HepG2 (cell line): ENCODE measurements at regions not wholly inside any gene's neighbourhood (a gene's known extent, or its start where the extent isn't known, plus 50 kb on each side); places are given as distances from the start of the nearest gene placed in this dataset.

Source experiments
- ATAC-seq: fragments of 200-7000 bp; cut with Tn5 transposase; 3 replicates; pipeline ENCODE4 v1.9.1; 2020; ENCODE audit warnings: mild to moderate bottlenecking, moderate library complexity
- BruUV-seq: library from RNA; stranded (reverse); fragments of 400-500 nt; replicated peaks from 2 replicates; lab custom pipeline; 2021; lab: Mats Ljungman, UMichigan
- CTCF ChIA-PET: fragments of 300-600 bp; formaldehyde crosslinking; extraction: SDS; loops from one replicate; lab custom pipeline; 2021; ENCODE audit warnings: low total read pairs, inconsistent platforms, low intra/inter-chr PET ratio; lab: Yijun Ruan, JAX
- POLR2A ChIA-PET: fragments of 350-600 bp; sonication (Branson Sonifier 250); formaldehyde crosslinking; loops from one replicate; lab custom pipeline; 2020; ENCODE audit warnings: antibody characterized with exemption, inconsistent platforms; lab: Yijun Ruan, JAX
- DNase-seq: peaks from one replicate; pipeline ENCODE4 v3.0.0-alpha.2; 2015; ENCODE audit warnings: low spot score
- FAIRE-seq: peaks from 3 replicates; lab custom pipeline; 2011; peaks lifted over from hg19 to GRCh38; lab: Jason Lieb, UNC
- H2AFZ ChIP-seq: one replicate; pipeline ENCODE4 v1.6.1; 2011; ENCODE audit warnings: low read length, inconsistent platforms
- H3K27ac ChIP-seq: fragments of 300-600 bp; 3 replicates; pipeline ENCODE4 v1.8.0; 2011; ENCODE audit warnings: mixed run types, mild to moderate bottlenecking, mixed read lengths, low read length, inconsistent platforms; ENCODE audit not compliant: insufficient read depth; ENCODE audit errors: extremely low read length
- H3K27me3 ChIP-seq, 2 experiments: fragments of 200-600 bp in 1 of 2; 2 replicates in 1 of 2; 3 replicates in 1 of 2; pipeline versions ENCODE4 v1.6.0 to v1.8.0; 2011; ENCODE audit warnings: low read length in 2 of 2, mild to moderate bottlenecking in 2 of 2, moderate library complexity in 2 of 2, inconsistent platforms in 1 of 2; ENCODE audit not compliant: insufficient read depth in 2 of 2, control insufficient read depth in 1 of 2
- H3K36me3 ChIP-seq, 2 experiments: fragments of 200-600 bp in 1 of 2; replicated peaks in 1 of 2; 2 replicates in 1 of 2; 3 replicates in 1 of 2; pipeline versions ENCODE4 v1.5.1 to v1.8.0; 2011; ENCODE audit warnings: low read length in 2 of 2, inconsistent platforms in 1 of 2; ENCODE audit not compliant: insufficient read depth in 2 of 2, control insufficient read depth in 1 of 2
- H3K4me1 ChIP-seq: 2 replicates; pipeline ENCODE4 v1.5.1; 2012; ENCODE audit warnings: low read length, inconsistent platforms; ENCODE audit not compliant: insufficient read depth
- H3K4me2 ChIP-seq: 2 replicates; pipeline ENCODE4 v1.6.0; 2011; ENCODE audit warnings: low read depth, low read length, inconsistent platforms
- H3K4me3 ChIP-seq, 3 experiments: fragments of 200-600 bp in 1 of 3; sonication (generic), shearing (Covaris generic) in 1 of 3; replicated peaks in 1 of 3; 2 replicates each; pipeline ENCODE4 v1.5.1; 2011 to 2016; ENCODE audit warnings: low read length in 3 of 3, inconsistent platforms in 2 of 3, low read depth in 2 of 3, mild to moderate bottlenecking in 2 of 3, control low read depth in 1 of 3, mixed read lengths in 1 of 3; ENCODE audit not compliant: insufficient read depth in 1 of 3
- H3K79me2 ChIP-seq: one replicate; pipeline ENCODE4 v1.6.1; 2011; ENCODE audit warnings: low read length, inconsistent platforms; ENCODE audit not compliant: insufficient read depth
- H3K9ac ChIP-seq: 2 replicates; pipeline ENCODE4 v1.6.0; 2011; ENCODE audit warnings: mild to moderate bottlenecking, low read depth, low read length, inconsistent platforms; ENCODE audit not compliant: insufficient read depth
- H3K9me3 ChIP-seq: 2 replicates; pipeline ENCODE4 v1.5.1; 2012; ENCODE audit warnings: mild to moderate bottlenecking, low read length
- H4K20me1 ChIP-seq: 2 replicates; pipeline ENCODE4 v1.6.0; 2011; ENCODE audit warnings: inconsistent platforms, mild to moderate bottlenecking, low read length, moderate library complexity; ENCODE audit not compliant: insufficient read depth
- HDAC2 ChIP-seq: sonication (generic); formaldehyde crosslinking; IDR thresholded peaks from 2 replicates; pipeline ENCODE4 v1.4.0; 2020; ENCODE audit warnings: missing genetic modification reagents
- NKX3-1 ChIP-seq: sonication (generic); formaldehyde crosslinking; IDR thresholded peaks from 2 replicates; pipeline ENCODE4 v1.5.0; 2020; ENCODE audit warnings: missing genetic modification reagents
- NR2C2 ChIP-seq: sonication (generic); formaldehyde crosslinking; IDR thresholded peaks from 2 replicates; pipeline ENCODE4 v1.4.0; 2020; ENCODE audit warnings: missing genetic modification reagents, mild to moderate bottlenecking, moderate library complexity, borderline replicate concordance
- SMARCC2 ChIP-seq: fragments of 450-650 bp; IDR thresholded peaks from 2 replicates; pipeline ENCODE4 v1.6.1; 2017; ENCODE audit warnings: antibody characterized with exemption, mild to moderate bottlenecking
- ZMYM2 ChIP-seq: sonication (generic); formaldehyde crosslinking; IDR thresholded peaks from 2 replicates; pipeline ENCODE4 v1.8.0; 2022; ENCODE audit warnings: mild to moderate bottlenecking, missing genetic modification reagents
- ZNF121 ChIP-seq: sonication (generic); formaldehyde crosslinking; IDR thresholded peaks from 2 replicates; pipeline ENCODE4 v1.5.0; 2020; ENCODE audit warnings: mild to moderate bottlenecking, missing genetic modification reagents
- ZNF232 ChIP-seq: sonication (generic); formaldehyde crosslinking; IDR thresholded peaks from 2 replicates; pipeline ENCODE4 v1.4.0; 2020; ENCODE audit warnings: missing genetic modification reagents, borderline replicate concordance
- ZNF543 ChIP-seq: sonication (generic); formaldehyde crosslinking; IDR thresholded peaks from 2 replicates; pipeline ENCODE4 v1.4.0; 2020; ENCODE audit warnings: mild to moderate bottlenecking, missing genetic modification reagents
- WGBS: methylation state at CpG from one replicate; pipeline ENCODE4 v1.1.6; 2017; ENCODE audit warnings: low lambda C conversion rate; 5-methylcytosine and 5-hydroxymethylcytosine counted together
- in situ Hi-C: cut with HindIII; loops from 2 replicates; pipeline ENCODE4 v1.10.0; 2017; ENCODE audit warnings: low pct_unique_long_range_greater_than_20kb; ENCODE audit not compliant: extremely low pct_ligation_motif_present
- intact Hi-C: fragments of 100-400 bp; cut with micrococcal nuclease; formaldehyde crosslinking; loops from one replicate; pipeline ENCODE4 v1.10.0; 2022; ENCODE audit not compliant: unreplicated experiment
- TF ChIP-seq, protein P1 (sequence below): sonication (generic); formaldehyde crosslinking; IDR thresholded peaks from 2 replicates; pipeline ENCODE4 v1.9.0; 2022; ENCODE audit warnings: low read depth, missing genetic modification reagents

DNA sequence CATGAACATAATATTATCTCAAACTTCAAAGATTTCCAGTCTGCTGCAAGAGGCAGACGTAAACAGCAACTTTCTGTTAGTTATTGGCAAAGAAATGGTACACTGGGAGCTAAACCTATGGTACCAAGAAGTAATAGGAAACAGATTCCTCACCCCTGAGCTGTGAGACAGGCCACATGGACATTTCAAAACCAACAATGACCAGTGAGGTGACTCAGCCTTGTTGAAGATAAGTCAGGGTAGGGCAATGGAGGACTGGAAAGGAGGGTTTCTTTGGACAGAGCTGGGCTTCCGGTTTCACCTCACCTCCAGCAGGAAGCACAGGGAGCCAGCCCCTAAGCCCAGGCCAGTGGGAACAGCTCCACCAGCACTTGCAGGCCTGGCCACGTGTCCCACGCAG, 1320.5 kb downstream of the AACS start:
- no peak overlapping the region for H2AFZ ChIP-seq
- in situ Hi-C loops = no loop called here

DNA sequence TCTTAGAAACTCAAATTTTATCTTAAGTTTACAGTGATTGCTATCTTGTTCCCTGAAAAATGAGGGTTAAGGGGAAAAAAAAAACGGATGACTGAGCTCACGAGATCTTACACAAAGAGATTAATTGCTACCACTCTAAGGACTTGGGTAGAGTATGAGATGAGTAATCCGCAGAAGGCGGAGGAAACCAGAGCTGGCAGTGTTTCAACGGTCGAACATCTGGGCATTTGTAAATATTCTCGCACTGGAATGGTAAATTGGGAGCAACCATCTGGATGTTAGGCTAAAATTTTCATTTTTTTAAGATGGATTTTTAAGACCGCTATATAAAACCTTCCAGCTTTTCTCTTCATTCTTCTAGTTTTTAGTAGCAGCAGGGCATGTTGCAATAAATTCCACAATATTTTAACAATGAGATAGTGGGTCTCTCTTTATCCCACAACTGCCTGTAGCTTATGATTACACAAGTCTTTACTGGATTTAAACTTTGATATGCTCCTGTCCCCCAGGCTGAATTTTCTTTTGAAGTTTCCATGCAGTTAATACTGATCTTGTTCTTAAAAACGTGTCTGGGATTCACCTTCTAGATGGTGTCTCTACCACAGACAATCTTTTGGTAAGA, 1324.1 kb downstream of the AACS start:
- POLR2A ChIA-PET = no interaction called here

More for the DNA sequence above, 1320.5 kb downstream of the AACS start:
- intact Hi-C loops = no loop called here
- Histone ChIP-seq H3K36me3 (no peaks in the 10 kb centered on the region), H3K27me3 (no peaks in the 10 kb centered on the region), H3K9me3 (peaks cover 99% of the 10 kb centered on the region), H3K4me1 (no peaks in the 10 kb centered on the region), H3K27ac (no peak overlapping the region), H3K4me2 (no peak overlapping the region), H3K4me3 (no peak overlapping the region), H3K79me2 (no peaks in the 10 kb centered on the region), H3K9ac (no peak overlapping the region), H4K20me1 (no peaks in the 10 kb centered on the region)
- FAIRE-seq (no peak), ATAC-seq (no peak), DNase-seq (no peak)
- BruUV-seq = no TSS peak
- ChIA-PET CTCF (no interaction called here), POLR2A (no interaction called here)
- TF ChIP-seq SMARCC2 (no peak), ZMYM2 (CRISPR knock-in tag) (no peak), ZNF232 (CRISPR knock-in tag) (no peak)
- WGBS = 15% methylated on average over 4 of the region's 4 CpGs

More for the DNA sequence above, 1324.1 kb downstream of the AACS start:
- in situ Hi-C loops = no loop called here
- 27% methylated on average over 9 of the region's 9 CpGs for WGBS
- ATAC-seq (no peak), DNase-seq (no peak), FAIRE-seq (no peak)
- BruUV-seq = no TSS peak
- no peaks in the 10 kb centered on the region for H3K27me3 ChIP-seq
- H2AFZ ChIP-seq = no peak overlapping the region
- H3K4me2 ChIP-seq = no peak overlapping the region
- TF ChIP-seq ZNF121 (CRISPR knock-in tag) = no peak
- no peak for TF ChIP-seq HDAC2 (CRISPR knock-in tag)
- no peak for TF ChIP-seq NR2C2 (CRISPR knock-in tag)
- TF ChIP-seq, protein P1, sequence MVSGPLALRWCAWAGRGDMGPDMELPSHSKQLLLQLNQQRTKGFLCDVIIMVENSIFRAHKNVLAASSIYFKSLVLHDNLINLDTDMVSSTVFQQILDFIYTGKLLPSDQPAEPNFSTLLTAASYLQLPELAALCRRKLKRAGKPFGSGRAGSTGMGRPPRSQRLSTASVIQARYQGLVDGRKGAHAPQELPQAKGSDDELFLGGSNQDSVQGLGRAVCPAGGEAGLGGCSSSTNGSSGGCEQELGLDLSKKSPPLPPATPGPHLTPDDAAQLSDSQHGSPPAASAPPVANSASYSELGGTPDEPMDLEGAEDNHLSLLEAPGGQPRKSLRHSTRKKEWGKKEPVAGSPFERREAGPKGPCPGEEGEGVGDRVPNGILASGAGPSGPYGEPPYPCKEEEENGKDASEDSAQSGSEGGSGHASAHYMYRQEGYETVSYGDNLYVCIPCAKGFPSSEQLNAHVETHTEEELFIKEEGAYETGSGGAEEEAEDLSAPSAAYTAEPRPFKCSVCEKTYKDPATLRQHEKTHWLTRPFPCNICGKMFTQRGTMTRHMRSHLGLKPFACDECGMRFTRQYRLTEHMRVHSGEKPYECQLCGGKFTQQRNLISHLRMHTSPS (CRISPR knock-in tag) = no peak
- TF ChIP-seq NKX3-1 = no peak
- TF ChIP-seq ZNF543 (CRISPR knock-in tag) = no peak
- no peaks in the 10 kb centered on the region for H3K4me1 ChIP-seq
- CTCF ChIA-PET = no interaction called here
- no peaks in the 10 kb centered on the region for H3K79me2 ChIP-seq
- H3K4me3 ChIP-seq = no peak overlapping the region
- intact Hi-C loops = no loop called here
- no peak overlapping the region for H3K27ac ChIP-seq
- H3K36me3 ChIP-seq = no peaks in the 10 kb centered on the region
- peaks cover 92% of the 10 kb centered on the region for H3K9me3 ChIP-seq
- H3K9ac ChIP-seq = no peak overlapping the region
- no peaks in the 10 kb centered on the region for H4K20me1 ChIP-seq
